Suprapubic skin (tissue), 4 donors: ENCODE measurements at regions not wholly inside any gene's neighbourhood (a gene's known extent, or its start where the extent isn't known, plus 50 kb on each side); places are given as distances from the start of the nearest gene placed in this dataset.
"Not testable (repeated sequence)": the region's sequence is repeated elsewhere in the genome, so short reads cannot be mapped to it uniquely, and the experiment has no call there.

Experiments
- DNase-seq, 2 donors: peaks; one replicate each; pipeline ENCODE4 v3.0.0-alpha.2; 2019; ENCODE audit warnings: low spot score in 2 of 2
- H3K27ac ChIP-seq: fragments of 200-600 bp; sonication (generic); one replicate; pipeline ENCODE4 v1.5.1; 2019
- H3K27me3 ChIP-seq: fragments of 200-600 bp; sonication (generic); one replicate; pipeline ENCODE4 v1.5.1; 2019
- H3K36me3 ChIP-seq: fragments of 200-600 bp; sonication (generic); one replicate; pipeline ENCODE4 v1.5.1; 2019
- H3K4me1 ChIP-seq: fragments of 200-600 bp; sonication (generic); one replicate; pipeline ENCODE4 v1.5.1; 2019
- H3K4me3 ChIP-seq: fragments of 200-600 bp; sonication (generic); one replicate; pipeline ENCODE4 v1.5.1; 2019; ENCODE audit warnings: mild to moderate bottlenecking
- H3K9me3 ChIP-seq: fragments of 200-600 bp; sonication (generic); one replicate; pipeline ENCODE4 v1.5.1; 2019
- CTCF ChIP-seq, 2 donors: fragments of 200-600 bp in 1 of 2; fragments of 450-650 bp in 1 of 2; sonication (generic) in 1 of 2; IDR thresholded peaks; one replicate each; pipeline ENCODE4 v1.5.1; 2016 to 2019; ENCODE audit warnings: antibody characterized with exemption in 2 of 2, mild to moderate bottlenecking in 1 of 2, moderate library complexity in 1 of 2
- EP300 ChIP-seq: sonication (generic); formaldehyde crosslinking; IDR thresholded peaks from one replicate; pipeline ENCODE4 v1.6.1; 2017; ENCODE audit warnings: antibody characterized with exemption
- POLR2A ChIP-seq, 2 donors: fragments of 450-650 bp; IDR thresholded peaks; one replicate each; pipeline ENCODE4 v1.6.1; 2017; ENCODE audit warnings: antibody characterized with exemption in 2 of 2, mild to moderate bottlenecking in 2 of 2, moderate library complexity in 2 of 2
- POLR2AphosphoS5 ChIP-seq, 3 donors: sonication (generic); formaldehyde crosslinking; IDR thresholded peaks; one replicate each; pipeline ENCODE4 v1.6.1; 2017; ENCODE audit warnings: antibody characterized with exemption in 3 of 3
- WGBS: methylation state at CpG from one replicate; pipeline ENCODE4 v1.1.5; 2018; 5-methylcytosine and 5-hydroxymethylcytosine counted together

- TF ChIP-seq POLR2A (IDR thresholded peaks at IDR 0.05) (no peak), EP300 (no peak), CTCF (IDR thresholded peaks at IDR 0.05) (no peak)
- Histone ChIP-seq H3K4me3 (no peak overlapping the region), H3K36me3 (no peaks in the 10 kb centered on the region), H3K27ac (no peak overlapping the region), H3K9me3 (peaks cover 3% of the 10 kb centered on the region), H3K4me1 (no peaks in the 10 kb centered on the region), H3K27me3 (no peaks in the 10 kb centered on the region)
- WGBS: 83% methylated on average over 1 of the region's 1 CpG
- no peak for DNase-seq
Observed at GRCh38 chr4:28278676-28279075, 1418.0 kb downstream of the STIM2 start.

GRCh38 chr4:28279249-28279648, 1418.6 kb downstream of the STIM2 start:
- H3K4me3 ChIP-seq: no peak overlapping the region
- WGBS: 95% methylated on average over 2 of the region's 2 CpGs
- no peak for DNase-seq

GRCh38 chr4:28286266-28286665, 1425.6 kb downstream of the STIM2 start:
- WGBS: 89% methylated on average over 9 of the region's 9 CpGs

More at GRCh38 chr4:28279249-28279648, 1418.6 kb downstream of the STIM2 start:
- TF ChIP-seq POLR2AphosphoS5 (IDR thresholded peaks at IDR 0.05) (no peak), EP300 (no peak), CTCF (IDR thresholded peaks at IDR 0.05) (no peak), POLR2A (IDR thresholded peaks at IDR 0.05) (no peak)
- H3K27me3 ChIP-seq: no peaks in the 10 kb centered on the region
- H3K36me3 ChIP-seq: no peaks in the 10 kb centered on the region
- H3K4me1 ChIP-seq: no peaks in the 10 kb centered on the region
- H3K27ac ChIP-seq: no peak overlapping the region
- peaks cover 2% of the 10 kb centered on the region for H3K9me3 ChIP-seq

GRCh38 chr4:28287831-28288233, 1427.2 kb downstream of the STIM2 start:
- H3K4me3 ChIP-seq: no peak overlapping the region
- no peak overlapping the region for H3K27ac ChIP-seq
- no peaks in the 10 kb centered on the region for H3K9me3 ChIP-seq
- no peak for DNase-seq
- H3K36me3 ChIP-seq: no peaks in the 10 kb centered on the region
- 30% methylated on average over 3 of the region's 3 CpGs for WGBS
- TF ChIP-seq POLR2A (IDR thresholded peaks at IDR 0.05): no peak
- TF ChIP-seq POLR2AphosphoS5 (IDR thresholded peaks at IDR 0.05): no peak
- no peak for TF ChIP-seq CTCF (IDR thresholded peaks at IDR 0.05)
- TF ChIP-seq EP300: no peak
- H3K27me3 ChIP-seq: no peaks in the 10 kb centered on the region
- H3K4me1 ChIP-seq: no peaks in the 10 kb centered on the region

More at GRCh38 chr4:28286266-28286665, 1425.6 kb downstream of the STIM2 start:
- DNase-seq, H3K4me3 ChIP-seq, H3K27me3 ChIP-seq, H3K27ac ChIP-seq, H3K4me1 ChIP-seq, H3K36me3 ChIP-seq, H3K9me3 ChIP-seq: not testable (repeated sequence)

- Histone ChIP-seq H3K27me3 (no peaks in the 10 kb centered on the region), H3K4me3 (no peak overlapping the region), H3K36me3 (no peaks in the 10 kb centered on the region), H3K9me3 (no peaks in the 10 kb centered on the region), H3K27ac (no peak overlapping the region), H3K4me1 (no peaks in the 10 kb centered on the region)
- TF ChIP-seq CTCF (IDR thresholded peaks at IDR 0.05): no peak
- TF ChIP-seq EP300: no peak
- no peak for TF ChIP-seq POLR2A (IDR thresholded peaks at IDR 0.05)
- no peak for TF ChIP-seq POLR2AphosphoS5 (IDR thresholded peaks at IDR 0.05)
- WGBS: 78% methylated on average over 1 of the region's 1 CpG
- no peak for DNase-seq
Observed at GRCh38 chr4:28296239-28296638, 1435.6 kb downstream of the STIM2 start.

GRCh38 chr4:28310926-28311325, 1450.3 kb downstream of the STIM2 start:
- Histone ChIP-seq H3K4me1 (no peaks in the 10 kb centered on the region), H3K36me3 (no peaks in the 10 kb centered on the region), H3K27me3 (no peaks in the 10 kb centered on the region), H3K27ac (no peak overlapping the region), H3K4me3 (no peak overlapping the region), H3K9me3 (peaks cover 4% of the 10 kb centered on the region)
- WGBS: 87% methylated on average over 2 of the region's 2 CpGs
- no peak for DNase-seq
- no peak for TF ChIP-seq CTCF (IDR thresholded peaks at IDR 0.05)
- TF ChIP-seq POLR2AphosphoS5 (IDR thresholded peaks at IDR 0.05): no peak
- no peak for TF ChIP-seq POLR2A (IDR thresholded peaks at IDR 0.05)
- TF ChIP-seq EP300: no peak

- not testable (repeated sequence) for H3K4me3 ChIP-seq, H3K27ac ChIP-seq, H3K36me3 ChIP-seq, H3K9me3 ChIP-seq, H3K4me1 ChIP-seq, DNase-seq, H3K27me3 ChIP-seq
- WGBS: 77% methylated on average over 9 of the region's 11 CpGs
Observed at GRCh38 chr4:28312497-28312896, 1451.9 kb downstream of the STIM2 start.
